Activated T-cell treated with anti-CD3 and anti-CD28 coated beads, Interleukin-2, amount 50 U/mL, for 4 hours (primary cell): ENCODE measurements at regions not wholly inside any gene's neighbourhood (a gene's known extent, or its start where the extent isn't known, plus 50 kb on each side); places are given as distances from the start of the nearest gene placed in this dataset.
"Not testable (repeated sequence)": the region's sequence is repeated elsewhere in the genome, so short reads cannot be mapped to it uniquely, and the experiment has no call there.

Source experiments
- ATAC-seq, 2 donors: fragments of 200-7000 bp; cut with Tn5 transposase; one replicate each; pipeline ENCODE4 v1.10.0; 2021
- DNase-seq: peaks from one replicate; pipeline ENCODE4 v3.0.0-alpha.2; 2020
- H3K27me3 Mint-ChIP-seq: one replicate; pipeline ENCODE4 v1.8.0; 2021; ENCODE audit warnings: low read depth, mixed read lengths
- H3K36me3 Mint-ChIP-seq: one replicate; pipeline ENCODE4 v1.8.0; 2022; ENCODE audit warnings: mixed read lengths; ENCODE audit not compliant: insufficient read depth
- H3K4me1 Mint-ChIP-seq: one replicate; pipeline ENCODE4 v1.8.0; 2021; ENCODE audit warnings: low read depth, mixed read lengths
- H3K4me3 Mint-ChIP-seq: one replicate; pipeline ENCODE4 v1.8.0; 2021; ENCODE audit warnings: mild to moderate bottlenecking, moderate library complexity, mixed read lengths
- H3K9me3 Mint-ChIP-seq: one replicate; pipeline ENCODE4 v1.8.0; 2021; ENCODE audit warnings: mixed read lengths

GRCh38 chr7:25455683-25456251, 227.5 kb upstream of the NPVF start:
- H3K27me3 Mint-ChIP-seq: peaks cover 4% of the 10 kb centered on the region
- no peak for DNase-seq
- no peaks in the 10 kb centered on the region for H3K9me3 Mint-ChIP-seq
- H3K4me3 Mint-ChIP-seq: no peak overlapping the region
- ATAC-seq: no peak
- no peaks in the 10 kb centered on the region for H3K4me1 Mint-ChIP-seq
- H3K36me3 Mint-ChIP-seq: no peaks in the 10 kb centered on the region

- peaks cover 4% of the 10 kb centered on the region for H3K27me3 Mint-ChIP-seq
Measured at GRCh38 chr7:25456467-25457171, 228.3 kb upstream of the NPVF start.

GRCh38 chr7:25459057-25459456, 230.8 kb upstream of the NPVF start:
- H3K27me3 Mint-ChIP-seq: peaks cover 9% of the 10 kb centered on the region
- H3K4me3 Mint-ChIP-seq: no peak overlapping the region
- H3K4me1 Mint-ChIP-seq: no peaks in the 10 kb centered on the region
- DNase-seq (no peak), ATAC-seq (no peak)
- no peaks in the 10 kb centered on the region for H3K36me3 Mint-ChIP-seq
- H3K9me3 Mint-ChIP-seq: no peaks in the 10 kb centered on the region

More at GRCh38 chr7:25456467-25457171, 228.3 kb upstream of the NPVF start:
- no peaks in the 10 kb centered on the region for H3K9me3 Mint-ChIP-seq
- H3K4me3 Mint-ChIP-seq: no peak overlapping the region
- no peaks in the 10 kb centered on the region for H3K36me3 Mint-ChIP-seq
- no peaks in the 10 kb centered on the region for H3K4me1 Mint-ChIP-seq
- DNase-seq (no peak), ATAC-seq (no peak)

- Mint-ChIP-seq H3K4me1 (no peaks in the 10 kb centered on the region), H3K9me3 (no peaks in the 10 kb centered on the region), H3K27me3 (peaks cover 12% of the 10 kb centered on the region), H3K36me3 (no peaks in the 10 kb centered on the region), H3K4me3 (no peak overlapping the region)
- DNase-seq: no peak
- ATAC-seq: no peak
Measured at GRCh38 chr7:25460433-25460832, 232.1 kb upstream of the NPVF start.

GRCh38 chr7:25469669-25470068, 241.4 kb upstream of the NPVF start:
- no peak for DNase-seq
- ATAC-seq: no peak
- Mint-ChIP-seq H3K4me1 (no peaks in the 10 kb centered on the region), H3K27me3 (peaks cover 7% of the 10 kb centered on the region), H3K36me3 (no peaks in the 10 kb centered on the region), H3K9me3 (no peaks in the 10 kb centered on the region), H3K4me3 (no peak overlapping the region)

GRCh38 chr7:25476863-25477499, 248.7 kb upstream of the NPVF start:
- no peak overlapping the region for H3K4me3 Mint-ChIP-seq
- peaks cover 4% of the 10 kb centered on the region for H3K27me3 Mint-ChIP-seq
- no peaks in the 10 kb centered on the region for H3K4me1 Mint-ChIP-seq
- no peak for ATAC-seq
- no peaks in the 10 kb centered on the region for H3K9me3 Mint-ChIP-seq
- no peaks in the 10 kb centered on the region for H3K36me3 Mint-ChIP-seq
- no peak for DNase-seq

- not testable (repeated sequence) for H3K9me3 Mint-ChIP-seq, H3K36me3 Mint-ChIP-seq, H3K27me3 Mint-ChIP-seq, ATAC-seq, DNase-seq, H3K4me3 Mint-ChIP-seq, H3K4me1 Mint-ChIP-seq
Measured at GRCh38 chr7:25478221-25478620, 249.9 kb upstream of the NPVF start.

GRCh38 chr7:25478925-25479324, 250.6 kb upstream of the NPVF start:
- H3K9me3 Mint-ChIP-seq: no peaks in the 10 kb centered on the region
- no peak overlapping the region for H3K4me3 Mint-ChIP-seq
- H3K36me3 Mint-ChIP-seq: no peaks in the 10 kb centered on the region
- no peak for ATAC-seq
- H3K4me1 Mint-ChIP-seq: no peaks in the 10 kb centered on the region
- H3K27me3 Mint-ChIP-seq: no peaks in the 10 kb centered on the region
- no peak for DNase-seq

GRCh38 chr7:25481891-25482290, 253.6 kb upstream of the NPVF start:
- H3K4me3 Mint-ChIP-seq: no peak overlapping the region
- no peaks in the 10 kb centered on the region for H3K27me3 Mint-ChIP-seq
- DNase-seq (no peak), ATAC-seq (no peak)
- no peaks in the 10 kb centered on the region for H3K4me1 Mint-ChIP-seq
- H3K9me3 Mint-ChIP-seq: no peaks in the 10 kb centered on the region
- no peaks in the 10 kb centered on the region for H3K36me3 Mint-ChIP-seq

GRCh38 chr7:25482631-25483030, 254.3 kb upstream of the NPVF start:
- H3K4me1 Mint-ChIP-seq: no peaks in the 10 kb centered on the region
- no peaks in the 10 kb centered on the region for H3K9me3 Mint-ChIP-seq
- no peaks in the 10 kb centered on the region for H3K36me3 Mint-ChIP-seq
- ATAC-seq (no peak), DNase-seq (no peak)
- no peak overlapping the region for H3K4me3 Mint-ChIP-seq
- H3K27me3 Mint-ChIP-seq: no peaks in the 10 kb centered on the region

GRCh38 chr7:25485026-25485425, 256.7 kb upstream of the NPVF start:
- Mint-ChIP-seq H3K9me3 (no peaks in the 10 kb centered on the region), H3K36me3 (no peaks in the 10 kb centered on the region), H3K4me1 (no peaks in the 10 kb centered on the region), H3K4me3 (no peak overlapping the region), H3K27me3 (no peaks in the 10 kb centered on the region)
- no peak for ATAC-seq
- DNase-seq: no peak

- no peaks in the 10 kb centered on the region for H3K9me3 Mint-ChIP-seq
- H3K36me3 Mint-ChIP-seq: no peaks in the 10 kb centered on the region
- H3K27me3 Mint-ChIP-seq: no peaks in the 10 kb centered on the region
- H3K4me3 Mint-ChIP-seq: no peak overlapping the region
- ATAC-seq: no peak
- DNase-seq: no peak
- no peaks in the 10 kb centered on the region for H3K4me1 Mint-ChIP-seq
Measured at GRCh38 chr7:25486656-25487055, 258.4 kb upstream of the NPVF start.

GRCh38 chr7:25493805-25494366, 265.6 kb upstream of the NPVF start:
- H3K9me3 Mint-ChIP-seq: no peaks in the 10 kb centered on the region

GRCh38 chr7:25494896-25495295, 266.6 kb upstream of the NPVF start:
- Mint-ChIP-seq H3K27me3 (no peaks in the 10 kb centered on the region), H3K36me3 (no peaks in the 10 kb centered on the region), H3K9me3 (no peaks in the 10 kb centered on the region), H3K4me3 (no peak overlapping the region), H3K4me1 (peaks cover 8% of the 10 kb centered on the region)
- DNase-seq (no peak), ATAC-seq (no peak)

More at GRCh38 chr7:25493805-25494366, 265.6 kb upstream of the NPVF start:
- ATAC-seq: no peak
- no peak overlapping the region for H3K4me3 Mint-ChIP-seq
- DNase-seq: no peak
- no peaks in the 10 kb centered on the region for H3K27me3 Mint-ChIP-seq
- H3K4me1 Mint-ChIP-seq: peaks cover 8% of the 10 kb centered on the region
- no peaks in the 10 kb centered on the region for H3K36me3 Mint-ChIP-seq
